Karpas-422 (cell line): ENCODE measurements at regions not wholly inside any gene's neighbourhood (a gene's known extent, or its start where the extent isn't known, plus 50 kb on each side); places are given as distances from the start of the nearest gene placed in this dataset.

Source experiments
- DNase-seq: peaks from one replicate; pipeline ENCODE4 v3.0.0-alpha.2; 2015
- H2AFZ ChIP-seq: fragments of 200-600 bp; sonication (generic); 2 replicates; pipeline ENCODE4 v1.6.1; 2014; ENCODE audit warnings: antibody characterized with exemption, low read length, mixed read lengths
- H3K27ac ChIP-seq: fragments of 200-600 bp; sonication (generic); 2 replicates; pipeline ENCODE4 v1.5.1; 2014; ENCODE audit warnings: mild to moderate bottlenecking, low read length, moderate library complexity
- H3K27me3 ChIP-seq: fragments of 200-600 bp; sonication (generic); 2 replicates; pipeline ENCODE4 v1.6.1; 2014; ENCODE audit warnings: low read length, mixed read lengths
- H3K36me3 ChIP-seq: fragments of 200-600 bp; sonication (generic); 2 replicates; pipeline ENCODE4 v1.6.1; 2014; ENCODE audit warnings: low read length, mixed read lengths; ENCODE audit not compliant: insufficient read depth
- H3K4me1 ChIP-seq: fragments of 200-600 bp; sonication (generic); 2 replicates; pipeline ENCODE4 v1.6.1; 2014; ENCODE audit warnings: mild to moderate bottlenecking, low read length, mixed read lengths
- H3K4me2 ChIP-seq: fragments of 200-600 bp; sonication (generic); 2 replicates; pipeline ENCODE4 v1.6.1; 2014; ENCODE audit warnings: low read length, low read depth, mild to moderate bottlenecking; ENCODE audit not compliant: poor library complexity, severe bottlenecking
- H3K4me3 ChIP-seq: fragments of 200-600 bp; sonication (generic); 2 replicates; pipeline ENCODE4 v1.5.1; 2014; ENCODE audit warnings: mild to moderate bottlenecking, antibody characterized with exemption, low read length, mixed read lengths
- H3K79me2 ChIP-seq: fragments of 200-600 bp; sonication (generic); 2 replicates; pipeline ENCODE4 v1.6.1; 2014; ENCODE audit warnings: mild to moderate bottlenecking, low read length, mixed read lengths
- H3K9ac ChIP-seq: fragments of 200-600 bp; sonication (generic); 2 replicates; pipeline ENCODE4 v1.6.0; 2014; ENCODE audit warnings: low read length
- H3K9me2 ChIP-seq: fragments of 200-600 bp; sonication (generic), shearing (Covaris generic); replicated peaks from 2 replicates; pipeline ENCODE4 v1.6.0; 2014; ENCODE audit warnings: mild to moderate bottlenecking, low read length, moderate library complexity; ENCODE audit not compliant: insufficient read depth
- H3K9me3 ChIP-seq: fragments of 300-700, 200-600 bp; sonication (generic); 2 replicates; pipeline ENCODE4 v1.6.1; 2014; ENCODE audit warnings: low read length, mixed read lengths
- H4K20me1 ChIP-seq: fragments of 200-600 bp; sonication (generic); 2 replicates; pipeline ENCODE4 v1.6.1; 2014; ENCODE audit warnings: mild to moderate bottlenecking, antibody characterized with exemption, low read length, low read depth; ENCODE audit not compliant: insufficient read depth

DNA sequence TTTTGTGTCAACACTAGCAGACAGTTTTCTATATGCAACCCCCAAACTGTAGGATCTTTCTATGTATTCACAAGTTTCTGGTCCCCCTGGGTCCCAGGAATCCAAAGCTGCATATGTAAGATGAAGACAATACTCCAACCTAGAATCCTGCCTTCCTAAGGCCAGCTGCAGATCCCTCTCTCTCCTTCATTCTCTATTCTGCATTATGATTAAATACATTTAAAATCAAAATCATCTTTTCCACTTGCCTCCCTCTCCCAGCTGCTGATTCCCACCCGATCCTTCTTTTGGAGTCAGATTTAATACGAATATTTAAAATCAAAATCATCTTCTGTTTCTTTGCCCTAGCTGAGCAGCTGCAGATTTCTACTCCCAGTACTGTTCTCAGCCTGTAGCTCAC, 783.0 kb upstream of the ZEB2 start:
- H3K27ac ChIP-seq: no peak overlapping the region
- H3K4me1 ChIP-seq: no peaks in the 10 kb centered on the region
- H3K9me3 ChIP-seq: no peaks in the 10 kb centered on the region
- H3K79me2 ChIP-seq: no peaks in the 10 kb centered on the region
- no peak overlapping the region for H3K4me3 ChIP-seq
- no peak overlapping the region for H3K9ac ChIP-seq
- H3K27me3 ChIP-seq: no peaks in the 10 kb centered on the region
- no peaks in the 10 kb centered on the region for H3K9me2 ChIP-seq
- no peak overlapping the region for H2AFZ ChIP-seq
- H3K36me3 ChIP-seq: no peaks in the 10 kb centered on the region
- no peak overlapping the region for H3K4me2 ChIP-seq
- no peaks in the 10 kb centered on the region for H4K20me1 ChIP-seq
- no peak for DNase-seq

DNA sequence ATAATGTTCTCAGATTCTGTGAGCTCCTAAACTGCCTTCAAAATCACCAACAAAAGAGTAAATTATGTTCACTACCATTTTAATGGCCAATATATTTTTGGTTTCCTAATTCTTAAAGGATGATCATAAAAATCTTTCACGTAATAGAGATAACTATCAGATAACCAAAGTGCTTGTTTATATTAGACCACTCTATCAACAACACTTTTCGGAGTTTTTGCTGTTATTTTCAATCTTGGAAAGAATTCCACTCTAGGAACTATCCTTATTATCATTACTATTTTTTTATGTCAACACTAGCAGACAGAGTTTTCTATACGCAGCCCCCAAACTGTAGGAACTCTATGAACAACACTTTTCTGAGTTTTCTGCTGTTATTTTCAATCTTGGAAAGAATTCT, 782.5 kb upstream of the ZEB2 start:
- no peaks in the 10 kb centered on the region for H3K79me2 ChIP-seq
- no peak overlapping the region for H3K27ac ChIP-seq
- H3K4me3 ChIP-seq: no peak overlapping the region
- no peak overlapping the region for H2AFZ ChIP-seq
- no peaks in the 10 kb centered on the region for H3K9me3 ChIP-seq
- H3K36me3 ChIP-seq: no peaks in the 10 kb centered on the region
- no peaks in the 10 kb centered on the region for H4K20me1 ChIP-seq
- H3K4me2 ChIP-seq: no peak overlapping the region
- no peaks in the 10 kb centered on the region for H3K4me1 ChIP-seq
- no peak overlapping the region for H3K9ac ChIP-seq
- DNase-seq: no peak
- no peaks in the 10 kb centered on the region for H3K9me2 ChIP-seq
- H3K27me3 ChIP-seq: no peaks in the 10 kb centered on the region

DNA sequence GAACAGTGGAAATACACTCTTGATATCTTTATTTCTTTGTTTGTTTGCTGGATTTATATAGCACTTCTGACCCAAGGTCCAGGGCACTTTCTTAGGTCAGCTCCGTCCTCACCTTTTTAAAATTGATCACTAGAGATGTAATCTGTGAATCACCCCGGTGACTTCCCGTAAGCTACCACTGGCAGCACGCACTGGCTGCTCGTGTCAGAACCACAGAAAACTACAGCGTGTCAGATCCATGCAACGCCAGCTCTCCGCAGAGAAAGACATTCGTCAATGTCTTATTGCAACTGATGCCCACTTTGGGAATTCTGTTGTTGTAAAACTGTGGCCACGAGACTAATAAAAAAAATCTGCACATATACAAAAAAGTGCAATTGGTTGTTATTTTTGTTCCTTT, 779.4 kb upstream of the ZEB2 start:
- Histone ChIP-seq H4K20me1 (no peaks in the 10 kb centered on the region), H3K27ac (no peak overlapping the region), H3K36me3 (no peaks in the 10 kb centered on the region), H3K9me2 (no peaks in the 10 kb centered on the region), H3K27me3 (no peaks in the 10 kb centered on the region), H3K9me3 (no peaks in the 10 kb centered on the region), H3K9ac (no peak overlapping the region), H3K4me1 (no peaks in the 10 kb centered on the region), H2AFZ (no peak overlapping the region), H3K4me2 (no peak overlapping the region), H3K79me2 (no peaks in the 10 kb centered on the region), H3K4me3 (no peak overlapping the region)
- no peak for DNase-seq

DNA sequence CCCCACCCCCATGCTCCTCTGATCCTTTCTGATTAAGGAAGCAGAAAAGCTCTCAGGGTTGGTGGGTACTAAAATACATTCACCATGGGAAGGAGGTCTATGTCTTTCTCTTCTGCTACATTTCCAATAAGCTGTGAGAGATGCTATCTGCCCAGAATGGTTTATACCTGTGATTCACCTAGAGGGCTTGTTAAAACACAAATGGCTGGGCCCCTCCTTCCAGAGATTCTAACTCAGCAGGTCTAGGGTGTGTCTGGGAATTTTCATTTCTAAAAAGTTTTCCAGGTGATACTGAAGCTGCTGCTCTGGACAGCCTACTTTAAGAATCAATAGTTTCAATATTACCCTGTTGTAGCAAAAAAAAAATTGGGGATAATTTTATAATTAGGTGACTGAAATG, 772.2 kb upstream of the ZEB2 start:
- H3K9me2 ChIP-seq: no peaks in the 10 kb centered on the region
- no peak overlapping the region for H3K4me3 ChIP-seq
- H2AFZ ChIP-seq: no peak overlapping the region
- no peaks in the 10 kb centered on the region for H3K27me3 ChIP-seq
- no peaks in the 10 kb centered on the region for H3K4me1 ChIP-seq
- no peak overlapping the region for H3K9ac ChIP-seq
- no peaks in the 10 kb centered on the region for H3K36me3 ChIP-seq
- H3K27ac ChIP-seq: no peak overlapping the region
- H3K9me3 ChIP-seq: no peaks in the 10 kb centered on the region
- no peaks in the 10 kb centered on the region for H3K79me2 ChIP-seq
- no peak for DNase-seq
- H4K20me1 ChIP-seq: no peaks in the 10 kb centered on the region
- H3K4me2 ChIP-seq: no peak overlapping the region

DNA sequence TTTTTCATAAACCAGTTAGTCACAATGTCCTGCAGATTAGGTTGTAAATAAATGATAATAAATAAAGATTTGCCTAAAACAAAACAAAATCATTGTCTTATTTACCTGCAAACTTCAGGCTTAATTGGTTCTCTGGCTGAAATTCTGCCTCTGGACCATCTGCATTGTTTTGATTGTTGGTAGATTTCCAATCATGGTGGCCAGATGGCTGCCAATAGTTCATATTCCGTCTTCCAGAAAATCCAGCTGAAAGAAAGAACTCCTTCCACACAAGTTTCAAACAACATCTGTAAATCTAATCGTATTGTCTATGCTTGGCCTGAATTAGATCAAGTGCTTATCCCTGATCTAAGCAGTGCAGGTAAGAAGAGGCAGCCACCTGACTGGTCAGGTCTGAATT, 771.1 kb upstream of the ZEB2 start:
- Histone ChIP-seq H3K9me2 (no peaks in the 10 kb centered on the region), H3K4me2 (no peak overlapping the region), H3K79me2 (no peaks in the 10 kb centered on the region), H3K27me3 (no peaks in the 10 kb centered on the region), H4K20me1 (no peaks in the 10 kb centered on the region), H3K9me3 (no peaks in the 10 kb centered on the region), H3K9ac (no peak overlapping the region), H3K4me1 (no peaks in the 10 kb centered on the region), H3K36me3 (no peaks in the 10 kb centered on the region), H3K27ac (no peak overlapping the region), H3K4me3 (no peak overlapping the region), H2AFZ (no peak overlapping the region)
- DNase-seq: no peak

DNA sequence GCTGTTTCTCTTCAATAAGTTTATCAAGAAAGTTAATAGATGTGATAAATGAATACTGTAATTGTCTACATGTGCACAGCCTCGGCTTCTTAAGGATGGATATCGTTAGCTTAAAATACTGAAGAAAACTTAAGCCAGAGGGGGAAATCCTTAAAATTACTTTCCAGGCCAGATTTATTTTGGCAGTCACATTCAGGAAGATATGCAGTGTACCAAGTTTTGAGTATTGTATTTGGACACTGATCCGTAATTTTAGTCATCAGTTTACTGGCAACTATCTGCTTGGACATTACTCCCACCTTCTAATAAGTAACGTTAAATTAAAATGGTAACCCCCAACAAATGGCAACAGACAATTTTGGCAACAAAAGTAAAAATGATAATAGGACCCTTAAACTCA, 770.0 kb upstream of the ZEB2 start:
- no peak overlapping the region for H3K4me2 ChIP-seq
- H3K79me2 ChIP-seq: no peaks in the 10 kb centered on the region
- H3K9me3 ChIP-seq: no peaks in the 10 kb centered on the region
- no peak overlapping the region for H3K27ac ChIP-seq
- H3K4me3 ChIP-seq: no peak overlapping the region
- no peaks in the 10 kb centered on the region for H3K27me3 ChIP-seq
- no peak for DNase-seq
- H2AFZ ChIP-seq: no peak overlapping the region
- H3K9ac ChIP-seq: no peak overlapping the region
- no peaks in the 10 kb centered on the region for H3K9me2 ChIP-seq
- no peaks in the 10 kb centered on the region for H3K4me1 ChIP-seq
- H4K20me1 ChIP-seq: no peaks in the 10 kb centered on the region
- H3K36me3 ChIP-seq: no peaks in the 10 kb centered on the region

DNA sequence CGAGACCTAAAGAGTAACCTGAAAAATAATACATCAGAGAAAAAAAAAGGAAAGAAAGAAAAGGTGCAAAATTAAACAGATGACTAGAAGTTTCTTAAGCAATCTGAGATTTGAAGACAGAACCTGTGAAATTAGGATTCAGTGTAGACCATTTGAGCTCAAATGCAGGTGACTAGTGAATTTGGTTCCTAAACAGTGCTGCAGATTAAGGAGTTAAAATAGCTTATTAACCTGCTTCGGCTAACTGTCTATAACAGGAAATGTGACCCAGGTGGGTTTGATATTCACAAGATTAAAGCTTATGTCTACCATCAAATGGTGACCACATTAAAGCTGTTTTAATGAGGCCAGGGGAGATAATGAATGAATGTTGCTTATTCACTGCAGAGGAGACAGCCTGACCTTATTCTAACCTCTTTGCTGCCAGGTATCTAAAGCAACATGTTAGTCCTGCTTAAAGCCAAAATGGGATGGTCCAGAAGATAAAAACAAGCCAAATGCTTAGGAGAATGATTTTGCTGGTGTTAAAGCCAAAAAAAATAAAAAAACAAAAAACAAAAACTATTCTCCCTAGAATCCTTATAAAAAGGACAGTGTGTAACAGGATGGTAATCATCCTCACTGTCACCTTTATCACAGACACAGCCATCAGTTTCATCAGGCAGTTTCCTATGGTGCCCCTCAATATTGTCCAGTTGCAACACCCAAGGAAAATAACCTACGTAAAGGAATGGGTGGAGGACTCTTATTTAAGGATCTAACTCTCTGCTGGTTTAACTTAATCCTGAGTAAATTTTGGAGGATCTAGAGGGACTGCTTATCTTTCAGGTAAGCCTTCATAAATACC, 769.0 kb upstream of the ZEB2 start:
- Histone ChIP-seq H3K9ac (no peak overlapping the region), H3K9me3 (no peaks in the 10 kb centered on the region), H2AFZ (no peak overlapping the region), H3K79me2 (no peaks in the 10 kb centered on the region), H3K36me3 (no peaks in the 10 kb centered on the region), H4K20me1 (no peaks in the 10 kb centered on the region), H3K4me3 (no peak overlapping the region), H3K27me3 (no peaks in the 10 kb centered on the region), H3K9me2 (no peaks in the 10 kb centered on the region), H3K4me2 (no peak overlapping the region), H3K4me1 (no peaks in the 10 kb centered on the region), H3K27ac (no peak overlapping the region)
- no peak for DNase-seq

DNA sequence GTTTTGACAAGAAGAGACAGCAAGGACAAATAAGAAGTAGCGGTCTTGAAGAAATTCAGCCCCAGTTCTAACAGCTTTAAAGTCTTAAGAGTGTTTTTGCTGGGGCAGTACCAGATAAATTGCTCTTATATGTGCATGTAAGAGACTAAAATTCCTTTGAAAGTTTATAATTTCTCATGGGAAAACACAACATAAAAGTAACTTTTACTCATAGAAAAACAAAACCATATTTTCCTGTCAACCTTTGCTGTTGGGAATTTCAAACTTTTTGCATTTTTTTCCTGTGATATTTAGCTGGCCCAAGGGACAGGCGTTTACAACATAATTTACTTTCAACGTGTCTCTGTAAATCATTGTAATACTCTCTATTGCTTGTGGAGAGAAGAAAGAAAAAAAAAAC, 767.8 kb upstream of the ZEB2 start:
- H3K79me2 ChIP-seq: no peaks in the 10 kb centered on the region
- H3K9me3 ChIP-seq: no peaks in the 10 kb centered on the region
- H3K4me3 ChIP-seq: no peak overlapping the region
- no peak for DNase-seq
- H2AFZ ChIP-seq: no peak overlapping the region
- H3K9me2 ChIP-seq: no peaks in the 10 kb centered on the region
- no peaks in the 10 kb centered on the region for H3K4me1 ChIP-seq
- no peaks in the 10 kb centered on the region for H3K27me3 ChIP-seq
- no peak overlapping the region for H3K27ac ChIP-seq
- no peak overlapping the region for H3K9ac ChIP-seq
- H4K20me1 ChIP-seq: no peaks in the 10 kb centered on the region
- no peaks in the 10 kb centered on the region for H3K36me3 ChIP-seq
- no peak overlapping the region for H3K4me2 ChIP-seq
